Prostate gland (tissue), 2 donors: ENCODE measurements at regions not wholly inside any gene's neighbourhood (a gene's known extent, or its start where the extent isn't known, plus 50 kb on each side); places are given as distances from the start of the nearest gene placed in this dataset.

ENCODE experiments used
- DNase-seq: peaks from one replicate; pipeline ENCODE4 v3.0.0-alpha.2; 2019; ENCODE audit warnings: low spot score
- H3K27ac ChIP-seq, 2 donors: fragments of 200-600 bp; sonication (generic); 2 replicates each; pipeline ENCODE4 v1.5.1; 2017 to 2019
- H3K27me3 ChIP-seq: fragments of 200-600 bp; sonication (generic); replicated peaks from 2 replicates; pipeline ENCODE4 v1.5.1; 2019; ENCODE audit not compliant: insufficient read depth
- H3K36me3 ChIP-seq, 2 donors: fragments of 200-600 bp; sonication (generic); 1 replicate in 1 of 2; 2 replicates in 1 of 2; pipeline versions ENCODE4 v1.5.1 to v1.8.1; 2017 to 2019
- H3K4me1 ChIP-seq: fragments of 200-600 bp; sonication (generic); replicated peaks from 2 replicates; pipeline ENCODE4 v1.5.1; 2019
- H3K4me3 ChIP-seq, 2 donors: fragments of 200-600 bp; sonication (generic); 2 replicates each; pipeline ENCODE4 v1.5.1; 2017 to 2019
- H3K9me3 ChIP-seq: fragments of 200-600 bp; sonication (generic); 2 replicates; pipeline ENCODE4 v1.5.1; 2017
- POLR2A ChIP-seq: fragments of 450-650 bp; IDR thresholded peaks from one replicate; pipeline ENCODE4 v1.6.1; 2016; ENCODE audit warnings: antibody characterized with exemption, mild to moderate bottlenecking
- POLR2AphosphoS5 ChIP-seq: sonication (generic); formaldehyde crosslinking; IDR thresholded peaks from one replicate; pipeline ENCODE4 v1.6.1; 2017; ENCODE audit warnings: antibody characterized with exemption
- WGBS: methylation state at CpG from one replicate; pipeline ENCODE4 v1.1.5; 2018; 5-methylcytosine and 5-hydroxymethylcytosine counted together
- intact Hi-C: fragments of 100-400 bp; cut with DNase I; formaldehyde crosslinking; loops from one replicate; pipeline ENCODE4 v1.14.2; 2022
- TF ChIP-seq, protein P1 (sequence below), 4 experiments: fragments of 200-600 bp in 2 of 4; fragments of 450-650 bp in 2 of 4; sonication (generic) in 2 of 4; IDR thresholded peaks; 1 replicate in 3 of 4; 2 replicates in 1 of 4; pipeline ENCODE4 v1.5.1; 2016 to 2019; ENCODE audit warnings: antibody characterized with exemption in 4 of 4, mild to moderate bottlenecking in 2 of 4, moderate library complexity in 2 of 4

DNA sequence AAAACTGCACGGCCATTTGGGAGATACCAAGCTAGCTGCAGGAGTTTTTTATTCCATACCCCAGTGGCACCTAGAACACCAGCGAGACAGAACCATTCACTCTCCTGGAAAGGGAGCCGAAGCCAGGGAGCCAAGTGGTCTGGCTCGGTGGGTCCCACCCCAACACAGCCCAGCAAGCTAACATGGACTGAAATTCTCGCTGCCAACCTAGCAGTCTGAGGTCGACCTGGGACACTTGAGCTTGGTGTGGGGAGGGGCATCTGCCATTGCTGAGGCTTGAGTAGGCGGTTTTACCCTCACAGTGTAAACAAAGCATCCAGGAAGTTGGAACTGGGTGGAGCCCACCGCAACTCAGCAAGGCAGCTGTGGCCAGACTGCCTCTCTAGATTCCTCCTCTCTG, 108.9 kb upstream of the CHD1 start:
- H3K4me3 ChIP-seq = no peak overlapping the region
- WGBS = 61% methylated on average over 8 of the region's 8 CpGs
- no peaks in the 10 kb centered on the region for H3K27me3 ChIP-seq
- no peak overlapping the region for H3K27ac ChIP-seq
- DNase-seq = no peak
- H3K4me1 ChIP-seq = peaks cover 5% of the 10 kb centered on the region
- intact Hi-C loops = no loop called here
- TF ChIP-seq POLR2A (no peak), POLR2AphosphoS5 (no peak)
- TF ChIP-seq, protein P1, sequence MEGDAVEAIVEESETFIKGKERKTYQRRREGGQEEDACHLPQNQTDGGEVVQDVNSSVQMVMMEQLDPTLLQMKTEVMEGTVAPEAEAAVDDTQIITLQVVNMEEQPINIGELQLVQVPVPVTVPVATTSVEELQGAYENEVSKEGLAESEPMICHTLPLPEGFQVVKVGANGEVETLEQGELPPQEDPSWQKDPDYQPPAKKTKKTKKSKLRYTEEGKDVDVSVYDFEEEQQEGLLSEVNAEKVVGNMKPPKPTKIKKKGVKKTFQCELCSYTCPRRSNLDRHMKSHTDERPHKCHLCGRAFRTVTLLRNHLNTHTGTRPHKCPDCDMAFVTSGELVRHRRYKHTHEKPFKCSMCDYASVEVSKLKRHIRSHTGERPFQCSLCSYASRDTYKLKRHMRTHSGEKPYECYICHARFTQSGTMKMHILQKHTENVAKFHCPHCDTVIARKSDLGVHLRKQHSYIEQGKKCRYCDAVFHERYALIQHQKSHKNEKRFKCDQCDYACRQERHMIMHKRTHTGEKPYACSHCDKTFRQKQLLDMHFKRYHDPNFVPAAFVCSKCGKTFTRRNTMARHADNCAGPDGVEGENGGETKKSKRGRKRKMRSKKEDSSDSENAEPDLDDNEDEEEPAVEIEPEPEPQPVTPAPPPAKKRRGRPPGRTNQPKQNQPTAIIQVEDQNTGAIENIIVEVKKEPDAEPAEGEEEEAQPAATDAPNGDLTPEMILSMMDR (IDR thresholded peaks at IDR 0.05) = no peak
- H3K36me3 ChIP-seq = no peaks in the 10 kb centered on the region
- no peaks in the 10 kb centered on the region for H3K9me3 ChIP-seq

DNA sequence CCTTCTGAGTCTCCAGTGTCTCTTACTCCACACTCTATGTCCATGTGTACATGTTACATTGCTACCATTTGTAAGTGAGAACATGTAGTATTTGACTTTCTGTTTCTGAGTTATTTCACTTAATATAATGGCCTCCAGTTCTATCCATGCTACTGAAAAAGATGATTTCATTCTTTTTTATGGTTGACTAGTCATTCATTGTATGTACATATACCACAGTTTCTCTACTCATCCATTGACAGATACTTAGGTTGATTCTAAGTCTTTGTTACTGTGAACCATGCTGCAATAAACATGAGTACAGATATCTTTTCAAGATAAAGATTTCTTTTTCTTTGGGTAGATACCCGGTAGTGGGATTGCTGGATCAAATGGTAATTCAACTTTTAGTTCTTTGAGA, 107.1 kb upstream of the CHD1 start:
- intact Hi-C loops = no loop called here
- H3K36me3 ChIP-seq = no peaks in the 10 kb centered on the region
- no peaks in the 10 kb centered on the region for H3K27me3 ChIP-seq
- H3K4me1 ChIP-seq = peaks cover 5% of the 10 kb centered on the region
- no peak for TF ChIP-seq POLR2A
- TF ChIP-seq POLR2AphosphoS5 = no peak
- TF ChIP-seq, protein P1 (IDR thresholded peaks at IDR 0.05) = no peak
- 79% methylated on average over 1 of the region's 1 CpG for WGBS
- no peak overlapping the region for H3K27ac ChIP-seq
- H3K4me3 ChIP-seq = no peak overlapping the region
- no peak for DNase-seq
- no peaks in the 10 kb centered on the region for H3K9me3 ChIP-seq

DNA sequence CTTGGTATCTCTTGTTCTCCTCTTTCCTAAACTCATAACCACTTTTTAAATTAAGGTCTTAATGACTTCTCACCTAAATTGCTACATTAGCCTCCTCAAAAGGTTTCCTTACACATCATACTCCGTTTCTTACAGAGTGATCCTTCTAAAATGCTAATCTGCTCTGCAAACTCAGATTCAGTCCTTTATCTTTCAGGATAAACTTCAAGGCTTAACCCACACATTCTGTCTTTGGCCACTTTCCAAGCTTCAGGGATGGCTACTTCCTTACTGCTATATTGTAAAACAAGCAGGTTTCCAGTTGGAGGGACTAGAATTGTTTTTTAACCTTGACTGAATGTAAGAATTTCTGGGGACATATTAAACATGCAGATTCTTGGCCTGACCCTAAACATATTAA, 105.5 kb upstream of the CHD1 start:
- TF ChIP-seq POLR2A = no peak
- TF ChIP-seq, protein P1 (IDR thresholded peaks at IDR 0.05) = no peak
- TF ChIP-seq POLR2AphosphoS5 = no peak
- H3K4me3 ChIP-seq = no peak overlapping the region
- no peaks in the 10 kb centered on the region for H3K27me3 ChIP-seq
- DNase-seq = no peak
- intact Hi-C loops = loop anchor here (5.0 kb wide), 1 partner anchor 107 kb away; the partner anchor contains the start of gene CHD1
- H3K27ac ChIP-seq = no peak overlapping the region
- 58% methylated on average over 1 of the region's 1 CpG for WGBS
- H3K36me3 ChIP-seq = no peaks in the 10 kb centered on the region
- H3K9me3 ChIP-seq = no peaks in the 10 kb centered on the region
- H3K4me1 ChIP-seq = peaks cover 5% of the 10 kb centered on the region

DNA sequence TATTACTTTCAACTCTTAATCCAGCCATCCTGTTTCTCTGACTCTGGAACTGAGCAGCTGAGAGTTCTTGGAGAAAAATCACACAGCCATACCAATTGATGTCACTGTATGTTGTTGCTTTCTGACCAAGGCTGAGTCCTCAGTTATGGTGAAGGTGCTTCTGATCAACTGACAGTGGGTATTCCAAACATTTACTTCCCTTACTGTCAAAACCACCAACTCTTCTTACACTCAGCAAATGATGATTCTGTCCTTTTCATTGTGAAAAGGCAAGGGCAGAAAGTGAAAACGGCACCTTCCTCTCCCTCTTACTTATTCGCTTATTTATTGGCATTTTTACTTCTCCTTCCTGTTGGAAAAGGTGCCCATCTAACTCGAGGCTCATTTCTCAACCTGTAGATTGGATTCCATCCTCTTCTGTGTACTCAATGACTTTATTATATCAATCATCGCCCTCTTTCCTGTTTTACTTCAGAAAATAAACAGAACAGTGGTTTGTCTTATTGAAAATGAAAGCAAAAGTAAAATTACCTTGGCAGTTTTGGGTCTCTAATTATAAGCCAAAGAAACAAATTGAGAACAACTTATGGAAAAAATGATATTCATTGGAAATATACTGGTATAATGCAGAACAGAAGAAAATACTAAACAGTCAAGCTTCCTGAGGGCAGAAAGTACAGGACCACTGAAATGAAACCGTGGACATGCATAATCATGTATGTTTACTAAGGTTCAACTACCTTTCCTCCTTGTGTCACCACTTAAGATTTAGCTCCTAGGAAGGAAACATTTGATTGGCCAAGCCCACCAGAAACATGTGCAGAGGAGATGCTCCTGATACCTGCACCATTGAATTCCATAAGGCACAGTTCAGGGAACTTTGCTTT, 104.5 kb upstream of the CHD1 start:
- 30% methylated on average over 5 of the region's 5 CpGs for WGBS
- no peak for DNase-seq
- TF ChIP-seq, protein P1 (IDR thresholded peaks at IDR 0.05) = no peak
- TF ChIP-seq POLR2A (no peak), POLR2AphosphoS5 (no peak)
- peak overlapping the region; percentile 15 to 21 for H3K4me3 ChIP-seq
- peaks cover 5% of the 10 kb centered on the region for H3K4me1 ChIP-seq
- no peaks in the 10 kb centered on the region for H3K36me3 ChIP-seq
- H3K27ac ChIP-seq = peak overlapping the region; percentile 55 to 69
- H3K9me3 ChIP-seq = no peaks in the 10 kb centered on the region
- H3K27me3 ChIP-seq = no peaks in the 10 kb centered on the region
- intact Hi-C loops = loop anchor here (2.0 to 5.0 kb wide), 2 partner anchors 106 to 126 kb away; partner anchors contain the start of gene CHD1
